Thymus (tissue), 11 donors: ENCODE measurements at regions not wholly inside any gene's neighbourhood (a gene's known extent, or its start where the extent isn't known, plus 50 kb on each side); places are given as distances from the start of the nearest gene placed in this dataset.

Experiments used
- DNase-seq, 9 donors: peaks; one replicate each; pipeline ENCODE4 v3.0.0-alpha.2; 2013; ENCODE audit warnings: low spot score in 9 of 9, low read depth in 6 of 9, missing footprints in 1 of 9
- H3K27ac ChIP-seq, 2 donors: one replicate each; pipeline ENCODE4 v1.5.1; 2013; ENCODE audit warnings: control low read depth in 1 of 2, low read depth in 1 of 2, low read length in 1 of 2, mild to moderate bottlenecking in 1 of 2, moderate library complexity in 1 of 2
- H3K27me3 ChIP-seq, 2 donors: one replicate each; pipeline ENCODE4 v1.5.1; 2013; ENCODE audit warnings: low read length in 1 of 2; ENCODE audit not compliant: control insufficient read depth in 2 of 2, insufficient read depth in 1 of 2
- H3K36me3 ChIP-seq, 2 donors: one replicate each; pipeline ENCODE4 v1.5.1; 2013; ENCODE audit warnings: low read length in 1 of 2, mild to moderate bottlenecking in 1 of 2, moderate library complexity in 1 of 2; ENCODE audit not compliant: control insufficient read depth in 2 of 2, insufficient read depth in 2 of 2
- H3K4me1 ChIP-seq, 2 donors: one replicate each; pipeline ENCODE4 v1.5.1; 2013; ENCODE audit warnings: low read length in 2 of 2; ENCODE audit not compliant: control insufficient read depth in 2 of 2, insufficient read depth in 2 of 2
- H3K4me3 ChIP-seq, 2 donors: one replicate each; pipeline ENCODE4 v1.5.1; 2013; ENCODE audit warnings: low read length in 2 of 2, control low read depth in 1 of 2, mild to moderate bottlenecking in 1 of 2
- H3K9me3 ChIP-seq, 2 donors: one replicate each; pipeline ENCODE4 v1.5.1; 2013; ENCODE audit warnings: low read length in 1 of 2, mild to moderate bottlenecking in 1 of 2; ENCODE audit not compliant: control insufficient read depth in 2 of 2, insufficient read depth in 1 of 2
- WGBS: extraction: QIAGEN DNeasy Blood & Tissue Kit; methylation state at CpG from one replicate; pipeline ENCODE4 v1.1.7; 2013; 5-methylcytosine and 5-hydroxymethylcytosine counted together
- donor health status: healthy.

DNA sequence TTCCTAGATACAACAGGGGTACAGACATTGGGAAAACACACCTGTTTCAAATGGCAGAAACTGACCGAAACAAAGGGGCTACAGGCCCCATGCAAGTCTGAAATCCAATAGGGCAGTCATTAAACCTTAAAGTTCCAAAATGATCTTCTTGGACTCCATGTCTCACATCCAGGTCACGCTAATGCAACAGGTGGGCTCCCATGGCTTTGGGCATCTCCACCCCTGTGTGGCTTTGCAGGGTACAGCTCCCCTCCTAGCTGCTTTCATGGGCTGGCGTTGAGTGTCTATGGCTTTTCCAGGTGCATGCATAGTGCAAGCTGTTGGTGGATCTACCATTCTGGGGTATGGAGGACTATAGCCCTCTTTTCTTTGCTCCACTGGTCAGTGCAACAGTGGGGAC lies 248.1 kb upstream of the RHOBTB1 start:
- H3K27me3 ChIP-seq: no peaks in the 10 kb centered on the region
- H3K27ac ChIP-seq: no peak overlapping the region
- H3K4me3 ChIP-seq: no peak overlapping the region
- H3K9me3 ChIP-seq: peaks cover 0 to 7% of the 10 kb centered on the region in 2 donors
- no peak for DNase-seq
- no peaks in the 10 kb centered on the region for H3K4me1 ChIP-seq
- no peaks in the 10 kb centered on the region for H3K36me3 ChIP-seq
- WGBS: 94% methylated on average over 3 of the region's 3 CpGs

DNA sequence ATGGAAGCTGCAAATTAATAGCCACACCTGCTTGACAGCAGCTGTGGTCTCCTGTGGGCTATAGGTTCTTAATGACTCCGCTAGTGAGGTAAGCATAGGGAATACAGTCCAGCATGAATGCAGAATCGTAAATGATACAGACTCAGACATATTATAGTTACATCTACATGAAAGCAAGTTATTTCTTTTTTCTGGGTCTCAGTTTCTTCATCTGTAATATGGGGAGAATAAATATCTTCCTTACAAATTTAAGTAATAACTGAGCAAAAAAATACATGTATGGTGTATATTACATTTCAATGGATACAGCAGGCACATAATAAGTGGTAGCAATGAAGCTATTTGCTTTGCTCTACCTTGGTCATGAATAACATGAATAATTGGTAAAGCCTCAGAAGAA lies 245.9 kb upstream of the RHOBTB1 start:
- no peak for DNase-seq
- Histone ChIP-seq H3K9me3 (peaks cover 0 to 7% of the 10 kb centered on the region in 2 donors), H3K27me3 (no peaks in the 10 kb centered on the region), H3K4me3 (no peak overlapping the region), H3K36me3 (no peaks in the 10 kb centered on the region), H3K27ac (no peak overlapping the region), H3K4me1 (no peaks in the 10 kb centered on the region)
- 95% methylated on average over 2 of the region's 2 CpGs for WGBS

DNA sequence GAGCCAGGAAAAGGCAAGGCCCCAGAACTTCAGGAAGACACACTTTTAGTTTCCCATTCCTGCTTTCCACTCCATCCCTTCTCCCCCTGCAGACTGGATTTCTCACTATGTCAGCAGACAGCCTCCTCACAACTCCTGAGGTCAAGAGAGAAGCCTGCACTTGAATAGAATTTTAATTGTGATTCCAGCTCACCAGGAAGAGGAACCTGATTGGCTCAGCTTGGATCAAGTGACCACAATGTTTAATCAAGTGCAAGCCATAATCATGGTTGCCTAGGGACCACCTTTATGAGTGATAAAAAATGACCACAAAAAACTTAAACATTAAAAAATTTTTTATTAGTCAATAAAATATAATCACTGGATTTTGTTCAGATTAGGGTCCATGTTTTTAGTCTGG lies 244.7 kb upstream of the RHOBTB1 start:
- Histone ChIP-seq H3K27ac (no peak overlapping the region), H3K4me1 (no peaks in the 10 kb centered on the region), H3K36me3 (no peaks in the 10 kb centered on the region), H3K4me3 (no peak overlapping the region), H3K27me3 (no peaks in the 10 kb centered on the region), H3K9me3 (peaks cover 0 to 7% of the 10 kb centered on the region in 2 donors)
- DNase-seq: no peak

DNA sequence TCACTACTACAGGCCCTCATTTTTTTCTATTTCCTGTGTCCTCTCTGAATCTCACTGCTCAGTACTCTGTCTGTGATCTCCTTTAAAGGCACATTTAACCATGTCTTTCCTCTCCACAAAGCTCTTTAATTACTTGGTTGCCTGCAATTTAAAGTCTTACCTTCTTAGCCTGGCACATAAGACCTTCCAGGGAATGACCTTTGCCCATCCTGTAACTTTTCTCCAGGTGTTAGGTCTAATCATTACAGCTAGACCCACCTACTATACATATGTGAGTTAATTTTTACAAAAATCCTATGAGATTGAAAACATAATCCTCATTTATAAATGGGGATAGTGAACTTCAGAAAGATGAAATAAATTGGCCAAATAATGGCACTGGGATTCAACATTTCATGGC lies 244.1 kb upstream of the RHOBTB1 start:
- Histone ChIP-seq H3K4me1 (no peaks in the 10 kb centered on the region), H3K36me3 (no peaks in the 10 kb centered on the region), H3K27ac (no peak overlapping the region), H3K9me3 (peaks cover 0 to 7% of the 10 kb centered on the region in 2 donors), H3K27me3 (no peaks in the 10 kb centered on the region), H3K4me3 (no peak overlapping the region)
- DNase-seq: no peak

DNA sequence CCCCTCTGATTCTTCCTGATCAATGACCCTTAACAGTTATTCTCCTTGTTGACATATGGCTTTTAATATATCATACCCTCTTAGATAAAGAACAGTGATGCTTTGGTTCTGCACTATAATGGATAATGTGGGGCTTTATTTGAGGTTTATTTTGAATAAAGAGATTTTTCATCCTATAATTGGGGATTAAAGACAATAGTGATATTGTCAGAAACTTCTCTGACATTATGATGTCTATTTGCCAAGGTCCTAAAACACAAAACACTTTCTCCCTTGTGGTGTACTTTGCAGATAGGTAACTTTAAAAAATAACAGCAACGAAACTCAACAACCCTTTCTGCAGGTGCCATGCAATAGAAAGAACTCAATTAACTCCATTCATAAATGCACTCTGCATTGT lies 243.6 kb upstream of the RHOBTB1 start:
- H3K27ac ChIP-seq: no peak overlapping the region
- peaks cover 0 to 7% of the 10 kb centered on the region in 2 donors for H3K9me3 ChIP-seq
- H3K4me1 ChIP-seq: no peaks in the 10 kb centered on the region
- H3K4me3 ChIP-seq: no peak overlapping the region
- H3K36me3 ChIP-seq: no peaks in the 10 kb centered on the region
- no peak for DNase-seq
- H3K27me3 ChIP-seq: no peaks in the 10 kb centered on the region
- 96% methylated on average over 1 of the region's 1 CpG for WGBS

DNA sequence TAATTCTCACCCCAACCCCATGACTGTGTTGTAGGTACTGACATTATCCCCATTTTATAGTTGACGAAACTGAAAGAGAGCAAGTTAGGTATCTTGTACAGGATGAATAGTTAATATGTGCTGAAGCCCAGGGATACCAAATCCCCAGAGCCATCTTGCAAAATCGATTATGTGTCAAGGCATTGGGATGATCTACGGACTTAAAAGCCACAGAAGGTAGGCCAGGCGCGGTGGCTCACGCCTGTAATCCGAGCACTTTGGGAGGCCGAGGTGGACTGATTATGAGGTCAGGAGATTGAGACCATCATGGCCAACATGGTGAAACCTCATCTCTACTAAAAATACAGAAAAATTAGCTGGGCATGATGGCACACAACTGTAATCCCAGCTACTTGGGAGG lies 242.4 kb upstream of the RHOBTB1 start:
- no peaks in the 10 kb centered on the region for H3K27me3 ChIP-seq
- 98% methylated on average over 8 of the region's 8 CpGs for WGBS
- H3K27ac ChIP-seq: no peak overlapping the region
- no peak overlapping the region for H3K4me3 ChIP-seq
- no peaks in the 10 kb centered on the region for H3K36me3 ChIP-seq
- no peaks in the 10 kb centered on the region for H3K4me1 ChIP-seq
- H3K9me3 ChIP-seq: no peaks in the 10 kb centered on the region
- no peak for DNase-seq

DNA sequence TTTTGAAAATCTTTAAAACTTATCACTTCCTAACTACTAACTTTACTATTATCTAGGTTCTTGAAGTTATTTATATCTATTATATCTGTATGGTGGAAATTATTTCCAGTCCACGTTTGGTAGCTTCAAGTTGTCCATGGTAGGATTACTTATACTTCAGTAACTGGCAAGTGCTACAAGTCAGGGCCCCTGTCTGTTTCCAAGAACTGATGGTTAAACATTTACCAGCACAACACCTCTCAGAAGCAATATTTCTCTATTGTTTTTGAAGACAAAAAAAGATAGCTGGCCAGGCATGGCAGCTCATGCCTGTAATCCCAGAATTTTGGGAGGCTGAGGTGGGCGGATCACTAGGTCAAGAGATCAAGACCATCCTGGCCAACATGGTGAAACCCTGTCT lies 240.4 kb upstream of the RHOBTB1 start:
- Histone ChIP-seq H3K4me3 (no peak overlapping the region), H3K27ac (no peak overlapping the region), H3K4me1 (no peaks in the 10 kb centered on the region), H3K27me3 (no peaks in the 10 kb centered on the region), H3K9me3 (no peaks in the 10 kb centered on the region), H3K36me3 (no peaks in the 10 kb centered on the region)
- DNase-seq: no peak
- WGBS: 96% methylated on average over 2 of the region's 2 CpGs

DNA sequence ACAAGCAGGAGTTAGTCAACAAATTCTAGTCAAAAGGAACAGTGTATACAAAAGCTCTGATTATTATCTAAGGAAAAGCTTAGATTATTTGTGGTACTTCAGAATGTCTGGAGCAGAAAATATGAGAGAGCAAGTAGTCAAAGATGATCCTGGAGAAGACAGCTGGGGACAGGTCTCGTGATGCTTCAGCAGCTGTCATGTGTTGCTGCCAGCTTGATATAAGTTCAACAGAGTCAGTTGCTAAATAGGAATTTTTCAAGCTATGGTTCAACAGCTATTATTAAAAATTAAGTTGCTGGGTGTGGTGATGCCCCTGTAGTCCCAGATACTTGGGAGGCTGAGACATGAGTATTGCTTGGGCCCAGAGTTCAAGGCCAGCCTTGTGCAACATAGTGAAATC lies 240.0 kb upstream of the RHOBTB1 start:
- WGBS: 94% methylated on average over 1 of the region's 1 CpG
- no peak for DNase-seq
- no peaks in the 10 kb centered on the region for H3K4me1 ChIP-seq
- no peaks in the 10 kb centered on the region for H3K9me3 ChIP-seq
- H3K27me3 ChIP-seq: no peaks in the 10 kb centered on the region
- no peak overlapping the region for H3K27ac ChIP-seq
- H3K36me3 ChIP-seq: no peaks in the 10 kb centered on the region
- no peak overlapping the region for H3K4me3 ChIP-seq

DNA sequence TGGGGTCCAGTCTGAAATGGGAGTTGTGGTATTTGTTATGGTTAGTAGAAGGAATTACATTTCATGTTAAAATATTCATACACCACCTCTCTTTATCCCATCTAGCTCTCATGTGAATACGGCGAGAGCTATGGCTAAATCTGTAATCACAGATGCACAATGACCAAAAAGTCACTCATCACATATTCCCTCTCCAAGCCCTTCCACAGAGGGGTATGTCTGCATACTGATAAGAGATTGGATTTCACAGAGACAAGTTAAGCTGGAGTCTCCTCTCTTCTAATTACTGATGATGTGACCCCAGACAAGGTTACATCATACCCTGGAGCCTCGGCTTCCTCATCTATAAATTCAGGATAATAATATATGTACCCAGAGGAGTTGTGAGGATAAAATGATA lies 237.8 kb upstream of the RHOBTB1 start:
- Histone ChIP-seq H3K36me3 (no peaks in the 10 kb centered on the region), H3K4me3 (no peak overlapping the region), H3K27ac (no peak overlapping the region), H3K9me3 (no peaks in the 10 kb centered on the region), H3K4me1 (no peaks in the 10 kb centered on the region), H3K27me3 (no peaks in the 10 kb centered on the region)
- 96% methylated on average over 3 of the region's 3 CpGs for WGBS
- no peak for DNase-seq

DNA sequence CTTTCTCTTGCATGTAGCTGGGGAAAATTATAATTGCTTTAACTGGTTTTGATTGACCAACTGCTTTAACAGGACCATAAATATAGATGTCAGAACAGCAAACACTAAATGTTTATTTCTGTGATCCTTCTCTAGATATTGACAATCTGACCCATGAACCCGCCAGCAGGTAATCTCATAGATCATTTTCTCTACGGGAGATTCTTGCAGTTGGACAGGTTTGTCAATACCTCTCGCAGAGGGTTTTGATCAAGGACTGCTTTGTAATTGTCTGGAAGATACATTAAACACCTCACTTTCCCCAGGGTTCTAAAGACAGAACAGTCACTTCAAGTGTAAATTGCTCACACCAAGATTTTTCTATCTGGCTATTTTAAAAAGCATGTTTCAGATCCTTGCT lies 235.8 kb upstream of the RHOBTB1 start:
- no peaks in the 10 kb centered on the region for H3K9me3 ChIP-seq
- no peaks in the 10 kb centered on the region for H3K27me3 ChIP-seq
- H3K36me3 ChIP-seq: no peaks in the 10 kb centered on the region
- peaks cover 0 to 2% of the 10 kb centered on the region in 2 donors for H3K4me1 ChIP-seq
- no peak for DNase-seq
- WGBS: 92% methylated on average over 3 of the region's 3 CpGs
- no peak overlapping the region for H3K4me3 ChIP-seq
- no peak overlapping the region for H3K27ac ChIP-seq
